ENCODE measurements at regions not wholly inside any gene's neighbourhood (a gene's known extent, or its start where the extent isn't known, plus 50 kb on each side); places are given as distances from the start of the nearest gene placed in this dataset.

DNA sequence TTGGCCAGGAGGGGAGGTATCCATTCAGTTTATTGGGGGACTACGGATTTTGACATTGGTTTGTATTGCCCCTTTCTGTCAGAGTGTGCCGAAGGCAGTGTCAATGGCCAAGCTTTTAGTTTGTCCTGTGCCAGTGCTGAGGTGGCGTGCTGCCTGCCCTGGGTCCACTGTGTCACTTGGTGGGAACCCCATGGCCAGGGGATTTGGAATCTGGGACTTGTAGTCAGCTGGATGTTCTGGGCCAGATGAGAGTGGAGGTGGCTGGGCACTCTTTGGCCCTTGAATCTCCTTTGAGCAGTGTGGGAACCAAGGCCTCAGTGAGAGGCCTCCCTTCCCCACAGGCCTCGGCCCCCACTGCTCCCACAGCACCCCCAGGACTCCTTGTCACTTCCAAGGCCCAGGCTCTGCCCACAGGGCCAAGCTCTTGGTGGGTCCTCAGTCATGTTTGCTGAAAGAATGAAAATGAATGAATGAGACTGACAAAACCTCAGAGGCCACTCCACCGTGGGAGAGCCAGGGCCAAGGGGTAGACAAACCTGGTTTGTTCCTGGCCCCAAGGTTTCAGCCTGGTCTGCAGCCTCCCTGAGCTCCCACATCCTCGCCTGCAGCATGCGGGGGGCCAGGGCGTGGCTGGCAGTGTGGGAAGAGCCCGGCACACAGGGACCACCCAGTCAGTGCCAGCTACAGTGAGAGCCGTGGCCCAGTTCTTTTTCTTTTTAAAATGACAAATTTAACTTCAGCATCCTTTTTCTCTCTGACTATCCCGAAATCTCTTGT is 412.2 kb downstream of the MATN1 start:
- DNase-seq = no peak

DNA sequence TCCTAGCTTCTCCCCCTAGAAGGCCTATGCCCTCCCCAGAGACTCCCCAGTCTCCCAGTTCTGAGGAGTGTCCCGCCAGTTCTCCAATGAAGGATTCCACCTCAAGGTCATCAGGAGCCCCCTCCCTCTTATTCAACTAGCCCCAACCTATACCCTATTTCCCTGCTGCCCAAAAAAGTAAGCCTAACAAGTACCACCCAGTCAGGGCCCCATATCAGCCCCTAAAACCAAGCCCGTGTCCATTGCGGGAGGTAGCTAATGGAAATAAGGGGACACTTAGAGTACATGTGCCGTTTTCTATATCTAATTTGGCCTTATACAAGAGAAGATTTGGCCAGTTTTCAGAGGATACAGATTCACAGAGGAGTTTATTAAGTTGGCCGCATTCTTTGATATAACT is 416.2 kb downstream of the MATN1 start:
- DNase-seq = no peak

- no peak for DNase-seq
Measured at GRCh38 chr1:30305519-30305918, 417.9 kb downstream of the MATN1 start.

- no peak for DNase-seq
Measured at GRCh38 chr1:30305061-30305460, 418.3 kb downstream of the MATN1 start.

- no peak for DNase-seq
Measured at GRCh38 chr1:30304080-30304479, 419.3 kb downstream of the MATN1 start.

GRCh38 chr1:30303387-30303786 is 420.0 kb downstream of the MATN1 start:
- no peak for DNase-seq

DNA sequence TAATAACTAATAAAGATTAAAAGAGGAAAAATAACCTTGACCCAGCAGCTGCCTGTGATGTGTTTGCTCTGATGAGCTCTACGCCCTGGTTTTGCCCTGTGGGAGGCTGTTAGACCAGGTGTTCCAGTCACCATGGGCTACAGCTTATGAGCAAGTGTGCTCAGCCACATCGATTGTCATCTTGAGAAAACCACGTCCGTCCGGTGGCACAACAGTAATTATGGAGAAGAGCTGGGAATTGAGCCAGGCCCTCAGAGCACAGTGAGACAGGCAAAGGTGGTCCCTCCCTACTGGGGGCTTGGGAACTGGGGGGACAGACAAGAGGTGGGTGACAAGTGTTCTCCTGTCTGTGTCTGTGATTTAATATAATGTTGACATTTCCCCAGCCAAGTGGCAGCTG is 420.5 kb downstream of the MATN1 start:
- DNase-seq = no peak

DNA sequence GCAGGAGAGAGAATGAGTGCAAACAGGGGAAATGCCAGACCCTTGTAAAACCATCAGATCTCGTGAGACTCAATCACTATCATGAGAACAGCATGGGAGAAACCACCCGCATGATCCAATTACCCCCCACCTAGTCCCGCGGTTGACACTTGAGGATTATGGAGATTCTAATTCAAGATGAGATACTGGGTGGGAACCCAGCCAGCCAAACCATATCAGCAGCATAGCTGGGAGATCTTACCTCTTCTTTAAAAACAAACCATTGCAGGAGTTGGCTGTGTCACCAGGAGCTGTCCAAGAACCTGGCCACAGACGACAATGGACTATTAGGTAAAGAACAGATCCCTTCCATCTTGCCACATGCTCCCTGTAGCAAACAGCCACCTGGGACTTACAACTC is 422.7 kb downstream of the MATN1 start:
- DNase-seq = no peak

- DNase-seq = no peak
Measured at GRCh38 chr1:30299393-30299792, 424.0 kb downstream of the MATN1 start.

- DNase-seq = no peak
Measured at GRCh38 chr1:30295674-30296073, 427.7 kb downstream of the MATN1 start.

GRCh38 chr1:30295266-30295665 is 428.1 kb downstream of the MATN1 start:
- no peak for DNase-seq

- DNase-seq = no peak
Measured at GRCh38 chr1:30294508-30294907, 428.9 kb downstream of the MATN1 start.

- no peak for DNase-seq
Measured at GRCh38 chr1:30292451-30292850, 430.9 kb downstream of the MATN1 start.

DNA sequence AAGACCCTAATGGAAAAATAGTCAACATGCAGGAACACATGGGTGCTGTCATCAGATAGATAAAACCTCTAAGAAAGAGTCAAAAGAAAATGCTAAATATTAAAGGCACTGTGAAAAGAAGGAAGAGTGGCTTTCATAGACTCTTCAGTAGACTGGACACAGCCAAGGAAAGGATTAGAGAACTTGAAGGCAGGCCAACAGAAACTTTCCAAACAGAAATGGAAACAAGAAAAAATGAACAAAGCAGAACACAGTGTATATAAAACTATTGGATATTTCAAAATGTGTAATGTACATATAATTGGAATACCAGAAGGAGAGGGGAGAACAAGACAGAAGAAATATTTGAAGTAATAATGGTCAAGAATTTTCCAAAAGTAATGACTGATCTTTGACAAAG is 431.9 kb downstream of the MATN1 start:
- DNase-seq = no peak

- no peak for DNase-seq
Measured at GRCh38 chr1:30290581-30290980, 432.8 kb downstream of the MATN1 start.

GRCh38 chr1:30287976-30288375 is 435.4 kb downstream of the MATN1 start:
- no peak for DNase-seq

DNA sequence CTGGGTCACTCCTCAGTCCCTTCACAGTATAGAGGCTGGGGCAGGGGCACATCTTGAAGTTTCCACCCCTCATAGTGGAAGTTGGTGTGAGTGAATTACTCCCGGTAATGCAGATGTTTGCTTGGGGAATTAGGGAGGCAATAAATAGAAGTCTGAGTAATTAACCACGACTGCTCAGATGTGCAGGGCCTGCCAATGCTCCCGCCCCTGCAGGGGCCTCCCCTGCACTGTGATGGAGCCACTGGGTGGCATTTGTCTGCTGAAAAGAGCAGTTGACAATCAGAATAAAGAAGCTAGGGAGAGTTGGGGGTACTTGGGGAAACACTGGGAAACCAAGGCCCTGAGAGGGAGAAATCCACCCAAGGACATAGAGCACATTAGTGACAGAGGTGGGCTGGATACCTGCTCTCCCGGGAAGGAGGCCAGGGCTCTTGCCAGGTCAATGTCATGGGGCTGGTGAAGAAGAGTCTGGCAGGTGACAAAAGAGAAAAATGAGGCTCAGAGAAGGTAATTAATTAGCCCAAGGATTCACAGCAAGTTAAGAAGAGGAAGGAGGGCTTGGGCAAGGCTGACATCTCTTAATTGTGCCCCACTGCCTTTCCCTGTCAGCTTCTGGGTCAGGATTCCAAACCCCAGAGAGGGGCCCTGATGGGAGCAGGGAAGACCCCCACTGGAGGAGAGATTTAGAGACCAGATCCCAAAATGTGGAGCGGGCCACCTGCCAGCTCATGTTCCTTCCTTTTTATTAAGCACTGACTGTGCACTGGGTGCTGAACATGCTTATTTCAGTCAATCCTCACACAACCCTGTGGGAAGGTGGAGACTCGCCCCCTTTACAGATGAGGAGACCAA is 436.2 kb downstream of the MATN1 start:
- no peak for DNase-seq

GRCh38 chr1:30286241-30286987 is 437.0 kb downstream of the MATN1 start:
- no peak for DNase-seq

DNA sequence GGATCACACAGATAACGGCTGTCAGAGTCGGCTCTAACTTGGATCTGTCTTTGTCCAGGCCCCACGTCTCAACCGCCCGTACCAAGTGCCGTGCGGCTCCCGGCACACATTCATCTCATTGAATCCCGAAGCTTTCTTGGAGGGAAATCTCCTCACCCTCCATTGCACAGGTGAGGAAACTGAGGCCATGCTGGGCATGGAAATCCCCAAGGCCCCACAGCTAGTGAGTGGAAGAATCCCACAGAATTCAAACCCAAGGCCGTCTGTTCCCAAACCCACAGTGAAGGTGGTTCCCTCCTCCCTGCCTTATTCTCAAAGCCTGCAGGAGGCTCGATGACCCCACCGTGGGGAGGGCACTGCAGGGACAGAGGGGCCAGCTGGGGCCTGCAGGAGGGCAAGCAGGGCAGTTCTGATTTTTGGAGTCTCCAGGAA is 437.9 kb downstream of the MATN1 start:
- DNase-seq = no peak

- DNase-seq = no peak
Measured at GRCh38 chr1:30284728-30285475, 438.5 kb downstream of the MATN1 start.

DNA sequence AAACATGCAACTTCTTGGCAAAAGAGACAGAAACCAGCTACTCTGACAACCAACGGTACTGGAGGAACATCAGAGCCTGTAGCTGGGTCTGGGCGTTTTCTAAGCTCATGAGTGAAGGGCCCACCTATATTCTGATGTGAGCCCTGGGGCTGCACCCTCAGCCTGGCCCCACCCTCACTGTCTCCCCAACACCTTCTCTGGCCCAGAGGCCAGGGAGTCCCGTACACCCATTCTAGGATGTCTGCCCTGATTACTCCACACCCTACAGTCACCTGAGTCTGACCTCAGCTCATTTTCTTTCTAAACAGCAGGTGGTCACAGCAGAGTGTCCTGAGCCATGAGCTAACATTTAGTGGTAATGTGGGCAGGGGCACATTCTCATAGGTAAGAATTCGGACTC is 439.2 kb downstream of the MATN1 start:
- no peak for DNase-seq

DNA sequence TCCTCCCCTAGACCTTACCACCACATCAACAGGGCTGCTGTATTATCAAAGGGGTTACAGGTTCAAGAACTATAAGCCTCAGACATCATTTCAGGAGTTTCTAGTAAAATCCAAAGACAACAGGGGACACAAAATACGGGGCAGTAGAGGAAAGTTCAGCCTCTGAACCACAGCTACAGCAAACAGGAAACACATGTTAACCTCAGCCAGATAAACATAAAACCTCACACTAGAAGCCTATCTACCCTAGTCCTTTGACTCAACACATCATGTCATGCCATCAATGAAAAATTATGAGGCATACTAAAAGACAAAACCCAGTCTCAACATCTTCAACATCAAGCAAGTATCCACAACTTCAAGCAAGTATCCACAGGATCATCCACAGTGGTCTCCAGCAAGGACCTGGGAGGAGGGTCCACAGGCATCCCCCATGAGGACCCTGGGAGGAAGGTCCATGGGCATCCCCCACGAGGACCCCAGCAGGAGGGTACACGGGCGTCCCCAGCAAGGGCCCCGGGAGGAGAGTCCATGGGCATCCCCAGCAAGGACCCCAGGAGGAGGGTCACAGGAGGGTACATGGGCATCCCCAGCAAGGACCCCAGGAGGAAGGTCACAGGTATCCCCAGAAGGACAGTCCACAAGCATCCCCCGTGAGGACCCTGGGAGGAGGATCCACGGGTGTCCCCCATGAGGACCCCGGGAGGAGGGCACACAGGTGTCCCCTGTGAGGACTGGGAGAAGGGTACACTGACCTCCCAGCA is 440.0 kb downstream of the MATN1 start:
- no peak for DNase-seq
